CD4-positive, alpha-beta T cell treated with Interleukin-4 for 1 hour (primary cell): ENCODE measurements at regions not wholly inside any gene's neighbourhood (a gene's known extent, or its start where the extent isn't known, plus 50 kb on each side); places are given as distances from the start of the nearest gene placed in this dataset.
"Not testable (repeated sequence)": the region's sequence is repeated elsewhere in the genome, so short reads cannot be mapped to it uniquely, and the experiment has no call there.

Experiments used
- DNase-seq, 2 donors: peaks; one replicate each; pipeline ENCODE4 v3.0.0-alpha.2; 2020 to 2022

DNA sequence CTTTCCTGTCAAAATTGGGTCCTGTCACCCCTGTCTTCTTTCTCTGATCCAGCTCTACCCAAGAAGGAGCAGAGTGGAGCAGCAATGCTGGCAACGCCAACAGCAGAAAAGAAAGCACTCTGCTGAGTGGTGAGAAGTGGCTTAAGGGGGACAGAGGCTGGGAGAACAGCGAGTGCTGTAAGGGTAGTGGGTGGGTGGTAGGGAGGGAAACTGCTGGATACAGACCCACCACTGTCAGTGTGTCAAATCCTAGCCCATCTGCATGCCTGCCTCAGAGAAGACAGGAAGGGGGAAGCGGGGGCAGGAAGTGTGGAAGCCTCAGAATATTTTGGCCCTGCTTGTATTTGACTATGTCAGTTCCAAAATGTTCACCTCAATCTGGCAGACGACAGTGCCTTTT is 170.4 kb upstream of the MAST4 start:
- no peak for DNase-seq

DNA sequence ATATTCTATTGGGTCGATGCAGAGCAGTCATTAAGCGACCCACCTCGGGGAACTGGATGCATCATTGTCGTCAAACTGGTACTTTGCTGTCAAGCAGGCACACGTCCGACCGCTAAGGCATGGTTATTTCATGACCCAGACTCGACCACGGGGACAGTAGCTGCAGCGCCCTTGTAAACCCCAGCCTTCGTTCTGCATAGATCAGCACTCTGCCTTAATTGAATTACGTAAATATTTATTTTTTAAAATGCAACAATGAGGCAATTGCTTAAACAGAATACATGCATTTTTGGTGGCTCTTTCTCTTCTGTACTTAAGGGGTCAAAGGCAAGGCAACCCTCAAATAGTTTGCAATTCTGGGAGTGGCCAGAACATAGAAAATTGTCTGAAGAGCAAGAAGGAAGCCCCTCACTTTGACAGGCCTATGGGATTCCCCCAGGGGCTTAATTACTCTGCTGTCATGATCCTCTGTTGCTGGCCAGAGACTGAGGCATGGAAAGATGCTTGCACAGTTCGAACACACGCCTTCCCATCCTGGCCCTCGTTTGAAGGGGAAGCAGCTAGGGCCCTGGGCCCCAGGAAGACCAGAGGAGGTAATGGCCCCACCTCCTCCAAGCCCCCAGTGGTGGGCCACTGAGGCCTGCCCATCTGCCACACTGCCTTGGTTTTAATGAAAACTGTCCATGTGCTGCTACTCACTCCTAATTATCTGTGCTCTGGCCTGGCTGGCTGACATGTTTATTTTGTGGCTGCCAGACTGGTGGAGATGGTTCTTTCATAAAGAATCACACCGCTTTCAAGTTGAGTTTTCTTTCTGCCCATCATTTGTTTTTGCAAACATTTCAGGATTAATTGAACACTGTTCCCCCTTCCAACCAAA is 169.7 kb upstream of the MAST4 start:
- DNase-seq: no peak

DNA sequence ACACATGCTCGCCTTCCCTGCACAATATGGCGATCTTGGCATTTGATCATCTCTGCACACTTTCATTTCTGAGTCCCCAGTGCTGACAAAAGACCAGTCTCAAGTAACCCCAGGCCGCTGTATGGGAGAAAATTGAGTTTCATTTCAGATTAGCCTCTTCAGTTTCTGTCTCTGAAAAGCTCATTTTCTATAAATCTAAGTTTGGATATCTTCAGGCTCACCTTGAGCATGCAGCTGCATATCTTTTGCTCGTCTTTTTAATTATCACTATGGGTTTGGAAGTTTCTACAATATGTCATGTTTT is 169.1 kb upstream of the MAST4 start:
- DNase-seq: no peak

DNA sequence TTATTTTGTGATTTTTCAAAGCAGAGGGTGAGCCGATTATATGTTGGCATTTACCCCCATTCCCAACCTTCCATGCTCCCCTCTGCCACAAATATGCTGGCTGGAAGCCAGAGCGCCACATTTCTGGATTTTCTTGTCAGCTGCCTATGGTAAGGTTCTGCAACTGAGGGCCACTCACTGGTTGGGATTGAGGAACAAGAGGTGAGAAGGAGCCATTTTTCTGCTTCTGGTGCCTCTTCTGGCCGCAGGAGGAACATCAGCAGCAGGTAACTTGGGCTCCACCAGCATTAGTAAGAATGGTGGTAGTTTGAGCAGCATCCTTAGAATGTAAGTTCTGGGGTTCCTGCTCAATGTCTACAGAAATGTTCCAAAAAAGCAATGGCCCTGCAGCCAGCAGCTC is 159.5 kb upstream of the MAST4 start:
- DNase-seq: no peak

DNA sequence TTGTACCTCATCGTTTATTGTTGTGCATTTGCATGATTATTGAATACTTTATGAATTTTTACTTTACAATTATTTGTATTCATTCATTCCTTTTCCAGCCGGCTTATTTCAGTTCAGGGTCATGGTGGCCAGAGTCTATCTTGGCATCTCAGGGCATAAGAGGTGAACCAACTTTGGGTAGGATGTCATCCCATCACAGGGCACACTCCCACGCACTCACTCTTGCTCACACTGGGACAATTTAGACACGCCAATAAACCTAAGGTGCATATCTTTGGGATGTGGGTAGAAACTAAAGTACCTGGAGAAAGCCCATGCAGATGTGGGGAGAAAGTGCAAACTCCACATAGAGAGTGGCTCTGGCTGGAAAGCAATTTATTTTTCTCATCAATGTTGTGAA is 158.1 kb upstream of the MAST4 start:
- DNase-seq: no peak

DNA sequence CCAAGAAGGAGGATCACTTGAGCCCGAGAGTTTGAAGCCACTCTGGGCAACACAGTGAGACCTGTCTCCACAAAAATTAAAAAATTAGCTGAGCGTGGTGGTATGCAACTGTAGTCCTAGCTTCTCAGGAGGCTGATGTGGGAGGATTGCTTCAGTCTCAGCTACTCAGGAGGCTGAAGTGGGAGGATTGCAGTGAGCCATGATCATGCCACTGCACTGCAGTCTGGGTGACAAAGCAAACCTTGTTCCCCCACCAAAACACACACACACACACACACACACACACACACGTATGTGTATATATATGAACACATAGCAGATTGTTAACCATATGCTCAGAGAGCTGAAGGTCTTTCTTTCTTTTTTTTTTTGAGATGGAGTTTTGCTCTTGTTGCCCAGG is 157.5 kb upstream of the MAST4 start:
- DNase-seq: no peak

DNA sequence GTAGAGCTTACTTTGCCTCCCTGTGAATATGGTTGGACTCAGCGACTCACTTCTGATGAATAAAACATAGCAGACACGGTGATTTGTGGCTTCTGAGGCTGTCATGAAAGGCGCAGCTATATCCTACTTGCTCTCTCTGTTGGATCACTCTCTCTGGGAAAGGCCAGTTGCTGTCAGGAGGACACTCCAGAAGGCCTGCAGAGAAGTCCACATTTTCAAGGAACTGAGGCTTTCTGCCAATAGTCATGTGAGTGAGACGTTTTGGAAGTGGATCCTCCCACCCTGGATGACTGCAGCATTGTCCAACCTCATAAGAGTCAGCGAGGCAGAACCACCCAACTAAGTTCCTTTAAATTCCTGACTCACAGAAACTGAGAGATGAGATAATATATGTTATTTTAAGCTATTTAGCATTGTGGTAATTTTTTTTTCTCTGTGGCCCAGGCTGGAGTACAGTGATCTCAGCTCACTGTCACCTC is 156.0 kb upstream of the MAST4 start:
- no peak for DNase-seq

DNA sequence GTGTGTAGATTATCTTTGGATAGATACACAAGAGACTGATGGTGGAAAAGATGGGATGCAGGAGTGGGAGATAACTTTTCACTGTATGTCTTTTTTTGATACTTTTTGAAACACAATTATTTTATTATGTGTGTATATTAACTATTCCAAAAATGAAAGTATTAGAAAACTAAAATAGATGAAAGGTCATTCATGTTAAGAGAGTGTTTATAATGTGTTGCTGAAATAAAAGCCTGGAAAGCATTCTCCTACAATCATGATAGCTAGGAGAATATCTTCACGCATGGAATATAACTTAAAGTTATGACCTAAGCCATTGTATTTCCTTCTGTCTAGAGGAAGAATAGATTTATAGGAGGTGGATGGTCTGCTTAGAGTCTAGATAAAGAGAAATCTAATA is 154.8 kb upstream of the MAST4 start:
- no peak for DNase-seq

DNA sequence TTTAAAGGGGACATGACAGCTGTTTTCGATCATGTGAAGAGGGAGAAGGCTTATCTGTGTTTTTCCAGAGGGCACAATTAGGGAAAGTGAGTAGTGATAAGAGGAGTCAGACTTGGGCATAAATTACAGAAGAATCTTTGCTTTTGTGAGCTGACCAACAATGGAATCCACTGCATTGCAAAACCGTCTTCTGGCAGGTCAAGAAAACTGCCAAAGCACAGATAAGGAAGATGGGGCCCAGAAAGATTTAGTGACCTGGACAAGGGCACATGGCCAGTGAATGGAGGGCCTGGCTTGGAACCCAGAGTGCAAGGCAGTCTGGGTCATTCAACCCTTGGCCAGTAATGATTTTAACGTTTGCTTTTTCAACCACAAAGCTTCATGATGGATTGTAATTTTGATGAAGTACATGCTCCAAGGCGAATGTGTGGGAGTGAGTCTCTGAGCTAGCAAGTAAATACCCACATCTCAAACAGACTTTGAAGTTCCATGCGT is 153.2 kb upstream of the MAST4 start:
- DNase-seq: no peak

DNA sequence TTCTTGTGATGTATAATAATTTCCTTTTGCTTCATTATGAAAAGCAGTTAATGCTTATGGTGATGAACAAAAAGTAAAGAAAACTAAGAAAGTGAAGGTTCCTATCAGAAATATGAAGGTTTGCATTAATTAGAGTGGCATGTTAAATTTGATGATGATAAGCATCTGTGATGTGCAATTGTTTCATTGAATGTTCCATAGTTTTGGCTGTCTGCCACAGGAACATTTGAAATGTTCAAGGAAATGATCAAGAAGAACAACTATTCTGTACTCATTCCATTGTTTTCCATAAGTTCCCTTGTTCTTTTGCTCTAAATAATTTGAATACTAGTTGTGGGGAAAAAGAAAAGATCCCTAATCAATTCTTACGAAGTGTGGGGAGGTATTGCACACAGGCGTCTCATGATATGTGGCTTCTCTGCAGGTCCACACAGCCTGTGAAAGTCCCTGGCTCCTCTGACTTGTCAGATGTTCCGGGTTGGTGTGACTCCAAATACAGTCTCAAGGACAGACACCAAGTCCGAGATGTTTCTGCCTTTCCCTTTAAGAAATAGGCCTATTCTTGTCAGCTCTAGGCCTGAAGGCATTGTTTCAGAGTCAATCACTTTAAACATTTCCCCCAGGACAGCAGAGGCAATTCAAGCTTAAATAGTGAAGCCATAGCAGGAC is 152.6 kb upstream of the MAST4 start:
- no peak for DNase-seq

DNA sequence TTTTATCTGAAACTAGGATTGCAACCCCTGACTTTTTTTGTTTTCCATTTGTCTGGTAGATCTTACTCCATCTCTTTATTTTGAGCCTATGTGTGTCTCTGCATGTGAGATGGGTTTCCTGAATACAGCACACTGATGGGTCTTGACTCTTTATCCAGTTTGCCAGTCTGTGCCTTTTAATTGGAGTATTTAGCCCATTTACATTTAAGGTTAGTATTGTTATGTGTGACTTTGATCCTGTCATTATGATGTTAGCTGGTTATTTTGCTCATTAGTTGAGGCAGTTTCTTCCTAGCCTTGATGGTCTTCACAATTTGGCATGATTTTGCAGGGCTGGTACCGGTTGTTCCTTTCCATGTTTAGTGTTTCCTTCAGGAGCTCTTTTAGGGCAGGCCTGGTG is 148.1 kb upstream of the MAST4 start:
- not testable (repeated sequence) for DNase-seq

DNA sequence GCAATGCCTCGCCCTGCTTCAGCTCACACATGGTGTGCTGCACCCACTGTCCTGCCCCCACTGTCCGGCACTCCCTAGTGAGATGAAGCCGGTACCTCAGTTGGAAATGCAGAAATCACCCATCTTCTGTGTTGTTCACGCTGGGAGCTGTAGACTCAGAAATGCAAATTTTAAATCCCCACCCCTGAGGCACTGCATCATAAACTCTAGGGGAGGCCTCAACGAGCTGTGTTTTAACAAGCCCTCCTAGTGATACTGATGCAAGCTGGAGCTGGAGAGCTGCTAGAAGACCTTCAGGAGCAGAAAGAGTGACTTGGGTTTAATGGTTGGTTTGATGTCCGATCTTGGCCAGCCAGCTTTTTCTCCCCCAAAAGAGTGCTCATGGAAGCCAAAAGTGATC is 146.0 kb upstream of the MAST4 start:
- DNase-seq: no peak

DNA sequence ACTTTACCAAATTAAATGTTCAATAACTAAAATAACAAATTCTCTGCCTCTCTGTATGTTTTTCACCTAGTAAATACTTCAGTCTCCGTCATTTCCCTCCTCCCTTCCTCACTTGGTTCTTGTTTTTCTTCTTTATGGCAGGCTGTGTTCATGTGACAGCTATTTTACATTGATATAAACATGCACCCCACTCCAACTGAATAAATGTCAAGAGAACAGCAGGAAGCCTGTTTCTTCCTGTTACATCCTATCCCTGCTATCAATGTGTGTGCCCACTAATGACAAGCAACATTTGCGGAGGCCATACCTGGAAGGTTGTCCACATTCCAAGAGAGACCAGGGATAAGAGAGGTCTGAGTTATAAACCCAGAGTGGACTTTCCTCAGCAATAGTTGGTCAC is 145.2 kb upstream of the MAST4 start:
- DNase-seq: no peak

DNA sequence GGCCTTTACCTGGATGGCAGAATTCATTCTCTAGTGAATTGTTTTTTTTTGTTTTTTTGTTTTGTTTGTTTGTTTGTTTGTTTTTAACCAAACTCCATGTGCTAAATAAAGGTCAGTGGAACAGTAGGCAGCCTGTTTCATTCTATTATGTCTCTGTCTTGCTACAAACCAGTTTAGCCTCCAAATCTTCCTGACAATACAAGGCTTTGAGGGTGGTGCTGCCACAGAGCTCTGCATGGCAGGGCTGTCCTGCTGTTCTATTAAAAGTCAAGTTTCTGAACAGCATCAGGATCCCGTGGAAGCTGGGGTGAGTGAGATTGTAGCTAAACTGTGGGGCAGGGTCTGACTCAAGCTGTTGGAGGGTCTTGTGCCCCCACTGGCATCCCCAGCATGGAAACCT is 144.1 kb upstream of the MAST4 start:
- DNase-seq: no peak

DNA sequence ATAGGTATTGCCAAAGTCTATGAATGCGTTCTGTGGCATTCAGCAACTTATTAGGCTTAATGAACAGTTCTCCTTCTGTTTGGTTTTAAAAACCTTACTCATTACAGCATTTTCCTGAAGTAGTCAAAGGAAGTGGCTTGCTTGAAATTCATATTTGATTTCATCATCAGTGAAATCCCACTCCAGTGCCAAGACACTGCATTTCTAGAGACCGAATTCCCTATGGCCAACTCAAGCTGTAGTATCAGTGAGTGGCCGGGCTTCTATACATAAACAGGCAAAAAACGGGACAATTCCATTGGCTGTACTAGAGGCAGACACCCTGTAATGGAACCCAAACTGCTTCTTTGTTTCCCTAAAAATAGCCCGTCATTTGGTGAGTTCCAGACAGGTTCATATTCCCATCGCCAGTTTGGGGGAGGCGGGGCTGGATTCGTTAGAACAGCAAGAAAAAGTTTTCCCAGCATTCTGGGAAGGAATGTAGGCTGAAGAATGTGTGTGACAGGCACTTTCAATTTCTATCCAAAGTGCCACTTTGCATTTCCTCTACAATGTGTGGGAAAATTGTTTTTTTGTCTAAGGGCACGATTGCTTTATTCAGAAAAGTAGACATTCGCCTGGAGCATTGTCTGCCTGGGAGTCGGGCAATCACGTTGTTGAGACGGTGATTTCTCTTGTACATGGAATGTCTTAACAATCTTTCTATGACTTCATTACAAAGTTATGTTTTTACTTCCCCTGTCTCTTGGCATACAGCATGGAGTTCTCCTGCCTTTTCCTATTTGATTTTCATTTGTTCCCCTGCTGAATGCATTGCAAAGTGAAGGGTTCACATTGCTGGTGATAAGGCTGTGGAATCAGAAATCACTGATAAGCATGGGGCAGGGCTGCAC is 141.8 kb upstream of the MAST4 start:
- no peak for DNase-seq

DNA sequence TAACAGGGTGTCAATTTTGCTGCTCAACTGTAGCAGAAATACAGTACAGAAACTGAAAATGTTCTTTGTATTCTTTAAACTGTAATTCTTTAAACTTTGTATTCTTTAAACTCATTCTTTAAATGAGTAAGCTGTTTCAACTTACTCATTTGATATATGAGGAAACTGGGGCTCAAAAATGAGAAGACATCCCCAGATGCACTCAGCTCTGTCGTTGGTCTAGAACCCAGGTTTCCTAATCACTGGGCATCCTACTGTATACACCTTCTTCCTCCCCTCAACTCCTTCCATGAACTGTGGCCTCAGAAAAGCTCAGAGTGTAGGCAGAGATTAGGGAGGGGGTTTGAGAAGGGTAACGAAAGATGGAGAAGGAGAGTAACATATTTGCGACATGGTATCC is 136.5 kb upstream of the MAST4 start:
- DNase-seq: no peak

DNA sequence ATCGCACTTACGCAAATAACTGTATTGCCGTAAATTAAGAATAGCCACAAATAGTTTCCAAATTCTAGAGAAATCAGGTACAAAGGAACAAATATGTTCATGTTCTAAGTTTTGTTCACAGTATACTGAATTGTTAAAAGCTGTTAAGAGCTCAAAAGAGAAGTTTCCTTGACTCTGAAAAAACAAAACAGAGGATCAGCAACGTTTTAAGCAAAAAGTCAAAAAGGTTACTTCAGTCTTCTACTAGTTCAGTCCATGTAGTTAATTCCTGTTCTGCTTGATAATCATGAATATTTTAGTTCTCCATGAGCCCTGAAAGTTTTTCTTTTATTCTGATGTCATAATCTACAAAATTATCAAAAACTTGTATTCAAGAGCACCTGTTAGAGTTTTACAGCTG is 128.6 kb upstream of the MAST4 start:
- no peak for DNase-seq

DNA sequence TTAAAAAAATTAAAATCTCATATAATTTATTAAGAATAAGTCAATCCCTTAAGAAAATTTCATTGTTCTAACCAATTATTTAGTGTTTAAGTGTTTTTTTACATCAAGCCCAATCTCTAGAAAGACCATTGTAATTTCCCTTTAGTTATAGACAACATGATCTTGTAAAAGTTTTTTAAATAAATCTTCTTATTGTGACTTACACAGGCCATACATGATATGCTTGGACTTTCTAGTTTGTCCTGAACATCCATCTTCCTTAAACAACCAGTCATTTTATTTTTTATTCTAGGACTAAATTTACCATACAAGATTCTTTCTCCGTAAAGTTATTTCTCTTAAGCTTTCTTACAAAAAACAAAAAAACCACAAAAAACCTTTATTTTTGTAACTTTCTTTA is 126.5 kb upstream of the MAST4 start:
- DNase-seq: no peak

DNA sequence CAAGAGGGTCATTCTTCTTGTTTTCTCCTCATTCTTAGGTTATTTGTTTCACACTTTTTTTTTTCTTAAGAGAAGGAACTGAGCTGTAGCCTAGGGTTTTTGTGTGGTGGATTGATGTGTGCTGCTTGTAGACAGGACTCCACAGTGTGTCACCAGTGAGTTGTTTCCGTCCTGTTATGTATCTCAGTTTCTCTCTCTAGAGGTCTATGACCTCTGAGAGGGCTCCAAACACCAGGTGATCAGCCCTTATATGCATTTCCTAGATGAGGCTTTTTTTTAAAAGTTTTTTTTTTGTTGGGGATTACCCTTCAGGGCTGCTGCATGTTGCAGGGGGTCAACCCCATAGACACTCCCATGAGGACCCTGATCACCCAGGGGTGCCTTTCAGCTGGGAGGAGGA is 124.2 kb upstream of the MAST4 start:
- DNase-seq: no peak

DNA sequence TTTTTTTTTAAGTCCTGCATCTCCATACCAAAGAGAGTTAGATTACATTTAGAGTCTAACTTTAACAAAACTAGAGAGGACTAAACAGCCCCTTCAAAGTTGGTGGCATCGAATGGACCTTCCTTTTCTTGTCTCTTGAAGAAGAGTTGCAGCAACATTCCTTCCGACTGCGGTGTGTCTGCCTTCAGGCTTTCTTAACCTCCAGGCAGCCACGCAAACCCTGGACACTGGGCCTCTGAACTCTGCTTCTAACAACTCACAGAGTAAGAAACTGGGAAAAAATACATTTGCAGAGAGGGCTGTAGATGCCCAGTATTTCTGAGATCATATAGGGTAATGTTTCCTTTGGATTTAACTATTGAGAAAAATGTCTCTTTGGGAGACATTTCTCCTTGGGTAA is 120.5 kb upstream of the MAST4 start:
- no peak for DNase-seq

DNA sequence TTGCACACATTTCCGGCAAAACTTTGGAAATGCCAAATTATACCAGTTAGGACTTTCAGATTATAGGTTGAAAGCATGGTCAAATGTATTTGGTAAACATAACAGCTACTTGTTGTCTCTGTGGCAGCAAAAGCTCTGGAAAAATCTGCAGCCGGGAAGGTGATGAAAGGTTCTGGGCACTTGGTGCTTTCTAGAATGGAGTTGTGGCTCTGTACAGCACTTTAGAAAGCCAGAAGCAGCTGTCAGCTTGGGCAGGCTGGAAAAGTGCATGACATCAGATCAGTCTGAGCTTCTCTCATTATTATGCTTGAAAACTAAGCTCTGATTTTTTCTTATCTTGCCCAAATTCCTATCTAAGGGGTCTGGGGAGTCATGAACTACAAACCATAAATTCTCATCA is 118.6 kb upstream of the MAST4 start:
- DNase-seq: no peak

DNA sequence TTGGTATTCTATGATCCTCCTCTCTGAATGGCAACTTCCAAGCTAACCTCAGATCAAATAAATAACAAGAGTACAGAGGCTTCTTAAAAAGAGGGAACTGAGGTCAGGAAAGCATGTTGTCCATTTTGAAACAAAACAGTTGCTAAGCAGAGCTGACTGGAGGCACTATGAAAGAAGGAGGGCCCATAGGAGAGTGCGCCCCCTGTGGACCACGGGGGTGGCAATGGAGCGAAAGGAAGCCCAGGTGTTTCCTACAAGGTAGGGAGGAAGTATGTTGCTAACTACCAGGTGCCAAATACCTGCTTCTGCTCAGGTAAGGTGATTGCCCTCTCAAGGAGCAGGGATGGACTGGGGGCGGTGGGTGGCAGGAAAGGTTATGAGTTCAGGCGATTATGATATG is 101.8 kb upstream of the MAST4 start:
- DNase-seq: no peak

DNA sequence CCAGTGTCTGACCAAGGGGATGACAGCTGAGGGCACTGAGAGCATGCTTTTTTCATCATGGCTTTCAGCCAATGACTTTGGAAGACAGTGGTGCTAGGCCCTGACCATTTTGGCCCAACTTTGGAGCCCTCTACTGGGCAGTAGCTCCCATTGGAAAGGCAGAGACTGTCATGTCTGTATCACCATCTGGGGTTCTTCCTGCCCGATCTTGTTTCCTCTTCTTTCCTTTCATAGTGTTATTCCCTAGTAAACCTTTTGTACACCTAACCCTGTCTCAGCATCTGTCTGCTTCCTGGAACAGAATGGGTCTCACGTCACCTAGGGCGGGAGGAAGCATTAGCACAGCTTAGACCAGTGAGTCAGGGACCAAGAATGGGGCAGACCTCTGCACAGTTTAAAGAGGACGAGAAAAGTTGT is 97.4 kb upstream of the MAST4 start:
- no peak for DNase-seq
